Inflammatory macrophage treated with lipopolysaccharide for 4 hours (primary cell): ENCODE measurements at regions not wholly inside any gene's neighbourhood (a gene's known extent, or its start where the extent isn't known, plus 50 kb on each side); places are given as distances from the start of the nearest gene placed in this dataset.
"Not testable (repeated sequence)": the region's sequence is repeated elsewhere in the genome, so short reads cannot be mapped to it uniquely, and the experiment has no call there.

Experiments used
- DNase-seq: peaks from one replicate; pipeline ENCODE4 v3.0.0-alpha.2; 2020

DNA sequence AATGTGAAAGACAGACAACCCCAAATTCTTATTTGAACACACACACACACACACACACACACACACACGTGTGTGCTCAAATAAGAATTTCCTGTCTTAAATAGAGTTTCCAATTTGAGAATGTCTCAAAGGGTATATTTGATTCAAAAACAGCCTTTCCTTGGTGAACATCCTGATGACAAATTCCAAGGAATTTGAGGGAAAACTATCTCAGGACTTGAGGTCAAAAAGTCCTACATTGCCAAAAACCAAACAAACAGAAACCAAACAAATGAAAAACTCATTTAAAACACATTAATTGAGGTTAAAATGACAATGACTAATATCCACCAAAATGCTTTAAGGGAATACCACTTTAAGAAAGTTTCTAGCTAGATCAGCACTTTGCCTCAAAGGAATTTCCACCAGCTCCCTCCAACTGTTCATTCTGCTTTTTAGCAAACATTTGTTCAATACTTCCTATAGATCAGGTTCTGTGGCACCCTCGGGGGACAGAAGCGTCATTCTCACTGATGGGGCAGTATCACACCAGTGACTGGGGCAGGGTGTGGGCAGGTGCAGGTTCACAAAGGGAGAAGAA, 232.1 kb upstream of the TRIB2 start:
- DNase-seq: no peak

DNA sequence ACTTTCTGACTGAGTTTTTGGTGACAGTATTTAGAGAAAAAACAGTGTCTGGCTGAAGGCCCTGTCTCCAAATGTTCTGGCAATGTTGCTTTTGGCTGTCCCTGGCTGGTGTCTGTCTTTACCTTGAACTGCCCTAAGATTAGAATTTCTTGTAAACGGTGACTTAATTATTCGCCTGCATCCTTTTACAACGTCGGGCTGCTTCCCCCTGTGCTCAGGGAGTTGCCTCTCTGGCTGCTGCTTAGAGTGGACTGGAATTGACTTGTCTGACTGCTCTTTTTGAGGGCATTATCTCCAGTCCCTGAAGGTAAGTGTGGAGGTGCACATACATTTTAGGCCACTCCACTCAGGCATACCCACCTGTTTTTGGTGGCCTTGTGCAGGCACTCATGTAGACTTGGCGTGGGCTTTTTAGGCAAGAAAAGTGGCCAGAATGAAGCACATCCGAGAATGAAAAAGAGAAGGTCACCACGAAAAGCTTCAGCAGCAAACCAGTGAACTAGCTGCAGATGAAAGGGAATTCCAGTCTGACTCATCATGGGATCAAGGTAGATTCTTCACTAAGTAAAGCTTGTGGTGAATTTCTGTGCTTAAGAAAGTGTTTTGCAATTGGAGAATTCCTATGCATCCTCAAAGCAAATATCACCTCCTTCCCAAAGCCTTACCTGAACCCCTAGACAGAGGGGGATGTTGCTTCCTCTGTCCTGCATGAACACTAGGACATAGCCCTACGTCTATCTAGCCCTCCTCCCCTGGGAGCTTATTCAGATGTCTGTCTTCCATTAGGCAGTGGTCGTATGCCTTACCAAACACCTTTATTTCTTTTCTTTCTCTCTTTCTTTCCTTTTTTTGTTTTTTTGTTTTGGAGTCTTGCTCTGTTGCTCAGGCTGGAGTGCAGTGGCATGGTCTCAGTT, 230.3 kb upstream of the TRIB2 start:
- no peak for DNase-seq

DNA sequence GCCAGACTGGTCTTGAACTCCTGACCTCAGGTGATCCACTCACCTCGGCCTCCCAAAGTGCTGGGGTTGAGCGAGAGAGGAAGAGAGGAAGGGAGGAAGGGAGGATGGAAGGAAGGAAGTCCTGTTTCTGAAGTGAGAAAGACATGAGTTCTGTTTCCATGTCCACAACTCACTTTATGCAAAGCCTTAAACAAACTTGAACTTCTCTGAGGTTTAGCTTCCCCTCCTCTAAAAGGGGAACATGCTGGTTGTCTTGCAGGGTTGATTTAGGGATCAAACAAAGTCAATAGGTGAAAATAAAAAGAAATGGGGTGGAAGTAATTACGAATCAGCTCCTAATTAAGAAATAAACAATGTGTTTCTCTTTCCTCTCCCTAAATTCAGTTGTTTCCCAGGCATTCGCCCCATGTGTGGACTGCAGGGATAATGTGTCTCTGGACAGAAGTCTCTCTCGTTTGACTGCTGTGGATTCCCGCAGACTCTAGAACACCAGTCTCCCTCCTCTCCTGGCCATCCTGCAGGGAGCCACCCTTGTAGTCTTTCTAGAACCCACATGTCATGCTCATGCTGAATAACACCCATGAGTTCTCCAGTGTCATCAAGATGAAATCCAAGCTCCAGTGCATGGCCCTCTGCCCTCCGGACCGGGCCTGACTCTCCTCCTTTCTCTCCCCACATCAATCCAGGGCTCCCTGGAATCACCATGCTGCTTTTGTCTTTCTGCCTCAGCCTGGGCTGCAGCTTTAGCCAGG, 229.3 kb upstream of the TRIB2 start:
- no peak for DNase-seq

DNA sequence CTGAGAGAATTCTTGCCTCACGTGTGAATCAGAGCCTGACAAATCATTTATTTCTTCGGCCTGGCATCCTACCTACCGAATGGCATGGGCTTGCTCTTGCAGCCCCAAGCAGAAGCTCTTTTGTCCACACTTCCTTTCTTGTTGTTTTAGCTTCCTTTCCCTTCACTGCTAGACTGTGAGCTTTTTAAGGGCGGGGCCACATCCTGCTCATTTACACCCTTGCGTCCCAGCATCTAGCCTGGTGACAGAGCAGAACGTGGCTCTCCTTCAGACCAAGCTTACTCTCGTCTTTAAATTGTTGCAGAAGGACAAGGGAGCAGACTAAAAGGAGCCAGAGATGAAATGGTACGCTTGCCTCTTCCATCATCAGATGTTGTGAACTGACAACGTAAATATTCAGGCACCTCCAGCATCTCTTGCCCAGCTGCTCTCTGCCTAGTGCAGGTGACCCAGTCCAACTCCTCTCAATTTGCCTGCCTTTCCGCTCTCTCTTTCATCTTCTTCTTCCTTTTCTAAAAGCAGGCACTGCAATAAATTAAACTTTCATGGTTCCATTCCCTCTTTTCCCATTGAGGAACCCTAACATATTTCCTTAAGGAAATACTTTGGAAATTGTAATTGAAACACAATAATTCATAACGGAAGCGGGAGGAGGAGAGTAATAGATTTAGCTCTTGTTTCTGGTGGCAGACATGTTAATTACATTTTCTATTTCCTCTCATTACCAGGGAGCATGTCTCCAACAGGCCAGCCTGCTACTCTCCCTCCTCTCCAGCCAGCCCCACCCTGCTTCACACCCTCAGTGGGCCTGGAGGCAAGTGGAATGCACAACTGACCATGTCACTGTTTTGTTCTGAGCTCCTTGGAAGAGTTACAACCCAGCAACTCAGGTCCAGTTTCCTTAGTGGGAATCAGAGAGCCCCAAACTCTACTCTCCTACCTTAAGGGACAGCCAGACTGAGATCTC, 228.1 kb upstream of the TRIB2 start:
- DNase-seq: peak; percentile 24

DNA sequence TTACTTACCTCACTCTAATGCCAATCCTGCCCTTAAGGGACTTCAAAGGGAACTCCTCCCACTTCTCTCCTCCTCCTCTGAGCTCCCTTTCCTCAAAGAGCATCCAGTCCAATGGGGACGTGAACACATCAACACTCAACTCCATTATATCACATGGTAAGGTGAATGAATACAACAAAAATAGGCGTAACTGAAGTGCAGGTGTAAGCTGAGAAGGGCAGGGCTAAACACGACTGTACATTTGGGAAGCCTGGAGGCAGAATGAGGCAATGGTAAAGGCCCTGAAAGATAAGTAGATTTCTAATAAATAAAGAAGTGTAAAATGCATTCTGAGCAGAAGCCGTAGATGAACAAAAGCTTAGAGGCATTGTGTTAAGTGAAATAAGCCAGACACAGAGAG, 226.1 kb upstream of the TRIB2 start:
- no peak for DNase-seq

DNA sequence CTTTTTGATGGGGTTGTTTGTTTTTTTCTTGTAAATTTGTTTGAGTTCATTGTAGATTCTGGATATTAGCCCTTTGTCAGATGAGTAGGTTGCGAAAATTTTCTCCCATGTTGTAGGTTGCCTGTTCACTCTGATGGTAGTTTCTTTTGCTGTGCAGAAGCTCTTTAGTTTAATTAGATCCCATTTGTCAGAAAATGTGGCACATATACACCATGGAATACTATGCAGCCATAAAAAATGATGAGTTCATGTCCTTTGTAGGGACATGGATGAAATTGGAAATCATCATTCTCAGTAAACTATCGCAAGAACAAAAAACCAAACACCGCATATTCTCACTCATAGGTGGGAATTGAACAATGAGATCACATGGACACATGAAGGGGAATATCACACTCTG, 224.4 kb upstream of the TRIB2 start:
- not testable (repeated sequence) for DNase-seq

DNA sequence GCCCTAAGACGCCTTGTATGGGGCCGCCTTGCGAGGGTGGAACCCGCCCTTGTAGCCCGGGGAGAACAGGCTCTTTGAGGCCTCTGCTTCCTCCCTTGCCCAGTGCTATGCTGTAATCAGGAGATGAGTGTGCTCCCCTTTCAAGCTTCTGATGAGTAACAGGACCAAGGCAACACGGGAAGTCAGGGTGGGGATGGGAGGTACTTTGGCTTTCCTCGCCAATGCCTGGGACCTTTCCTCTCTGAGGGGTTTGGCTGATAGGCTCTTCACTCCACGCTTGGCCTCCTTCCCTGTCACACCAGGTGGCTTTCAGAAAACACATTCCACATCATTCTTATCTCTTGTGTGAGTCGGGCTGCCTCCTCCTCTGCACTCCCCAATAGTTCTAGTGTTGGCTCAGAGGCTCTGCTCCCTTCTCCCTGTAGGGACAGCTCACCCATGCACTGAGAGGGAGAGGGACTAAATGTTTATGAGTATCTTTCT, 223.7 kb upstream of the TRIB2 start:
- DNase-seq: peak; percentile 86

DNA sequence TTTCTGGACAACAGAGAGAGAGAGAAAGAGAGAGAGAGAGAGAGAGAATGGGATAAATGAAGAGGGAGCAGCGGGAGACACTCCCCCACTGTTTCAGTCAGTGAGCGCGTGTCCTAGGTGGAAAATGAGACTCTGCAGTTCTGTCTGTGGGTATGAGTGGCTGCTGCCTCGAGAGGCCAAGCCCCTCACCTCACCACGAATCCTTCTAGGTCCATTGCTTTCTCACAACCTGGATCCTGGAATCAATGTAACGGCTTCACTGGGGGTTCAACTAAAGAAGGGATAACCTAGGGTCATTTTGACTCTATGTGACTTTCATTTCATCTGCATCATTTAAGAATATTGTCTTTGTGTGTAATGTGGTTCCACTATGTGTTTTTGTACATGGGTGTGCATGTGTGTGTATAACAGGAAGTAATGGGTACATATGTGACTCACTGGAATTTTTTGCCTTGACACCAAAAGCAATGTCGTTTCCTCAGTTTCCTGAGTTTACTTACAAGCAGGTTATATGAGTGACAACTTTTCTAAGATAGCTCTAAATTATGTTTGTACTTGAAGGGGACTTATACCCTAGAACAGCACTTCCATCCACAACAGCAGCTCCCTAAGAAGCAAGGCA, 221.4 kb upstream of the TRIB2 start:
- peak; percentile 27 for DNase-seq

DNA sequence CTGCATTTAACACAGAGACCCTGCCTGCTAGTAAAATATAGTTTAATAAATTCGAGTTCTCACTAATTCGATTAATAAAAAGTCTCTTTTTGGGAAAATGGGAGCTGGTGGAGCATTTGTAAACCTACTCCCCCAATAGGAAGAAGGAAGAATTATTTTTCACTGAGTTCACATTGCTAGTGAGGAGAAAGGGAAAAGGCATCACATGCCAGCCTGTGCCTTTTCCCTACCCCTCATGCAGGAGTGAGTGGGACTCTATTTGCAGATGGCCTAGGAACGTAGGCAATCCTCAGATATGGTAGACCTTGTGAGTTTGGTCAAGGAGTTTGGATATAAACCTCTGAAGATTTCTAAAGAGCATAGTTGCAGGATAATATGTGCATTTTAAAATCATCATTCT, 218.4 kb upstream of the TRIB2 start:
- DNase-seq: no peak

DNA sequence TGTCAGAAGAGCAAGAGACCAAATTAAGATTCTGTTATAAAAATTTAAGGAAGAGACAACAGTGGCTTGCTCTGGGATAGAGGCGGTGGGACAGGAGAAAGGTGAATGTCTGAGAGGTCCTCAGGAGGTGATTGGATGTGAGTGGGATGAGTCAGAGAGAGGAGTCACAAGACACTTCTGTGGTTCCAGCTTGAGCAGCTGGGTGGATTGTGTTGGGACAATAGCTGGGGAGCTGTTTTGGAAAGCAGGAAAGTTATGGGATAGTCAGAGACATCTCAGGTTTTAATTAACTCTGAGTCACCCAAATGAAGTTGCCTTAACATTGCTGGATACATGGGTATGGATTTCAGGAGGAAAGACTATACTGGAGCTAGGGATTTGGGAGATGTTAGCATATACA, 218.0 kb upstream of the TRIB2 start:
- DNase-seq: no peak

DNA sequence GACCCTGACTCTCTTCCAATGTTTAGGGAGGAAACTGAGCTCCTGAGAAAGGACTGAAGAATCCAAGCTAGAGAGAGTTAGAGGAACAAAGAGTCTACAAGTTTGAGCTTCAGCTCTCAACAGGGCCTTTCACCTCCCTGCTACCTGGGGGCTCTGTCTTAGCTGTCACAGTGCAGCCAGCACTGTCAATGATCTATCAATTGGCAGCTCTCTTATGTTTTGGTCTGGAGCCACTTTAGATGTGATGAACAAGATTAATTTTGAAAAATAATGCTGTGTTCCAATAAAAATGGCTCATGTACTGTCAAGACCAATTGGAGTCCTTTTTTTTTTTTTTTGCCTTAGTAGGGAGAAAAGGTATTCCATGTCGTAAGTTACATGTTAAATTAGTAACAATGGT, 215.8 kb upstream of the TRIB2 start:
- DNase-seq: no peak

DNA sequence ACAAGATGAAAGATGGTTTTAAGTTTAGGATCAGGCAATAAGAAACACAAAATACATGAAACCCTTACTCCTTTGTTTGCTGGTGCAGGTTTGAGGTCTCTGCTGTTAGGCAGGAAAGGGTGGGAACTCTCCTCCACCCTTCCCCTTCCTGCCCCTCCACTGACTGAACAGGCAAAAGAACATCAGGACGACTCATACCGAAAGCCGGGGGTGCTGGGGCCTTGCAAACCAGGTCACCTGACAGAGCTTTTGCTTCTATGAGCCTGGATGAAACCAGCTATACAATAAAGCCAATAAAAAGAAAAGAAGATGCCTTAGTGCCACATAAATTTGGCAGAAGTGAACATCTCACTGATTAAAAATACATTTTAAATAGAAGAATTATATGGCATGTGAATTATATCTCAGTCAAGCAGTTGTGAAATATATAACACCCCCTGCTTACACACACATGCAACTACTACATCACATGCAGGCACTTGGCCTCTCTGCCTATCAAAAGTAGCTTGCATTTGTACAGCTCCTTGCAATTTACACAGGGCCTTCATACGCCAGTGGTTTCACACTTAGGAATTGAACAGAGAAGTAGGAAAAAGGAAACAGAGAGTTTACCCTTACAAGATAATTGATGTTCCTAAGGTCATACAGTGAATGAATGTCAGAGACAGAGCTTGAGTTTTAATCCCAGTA, 215.1 kb upstream of the TRIB2 start:
- peak; percentile 79 for DNase-seq

DNA sequence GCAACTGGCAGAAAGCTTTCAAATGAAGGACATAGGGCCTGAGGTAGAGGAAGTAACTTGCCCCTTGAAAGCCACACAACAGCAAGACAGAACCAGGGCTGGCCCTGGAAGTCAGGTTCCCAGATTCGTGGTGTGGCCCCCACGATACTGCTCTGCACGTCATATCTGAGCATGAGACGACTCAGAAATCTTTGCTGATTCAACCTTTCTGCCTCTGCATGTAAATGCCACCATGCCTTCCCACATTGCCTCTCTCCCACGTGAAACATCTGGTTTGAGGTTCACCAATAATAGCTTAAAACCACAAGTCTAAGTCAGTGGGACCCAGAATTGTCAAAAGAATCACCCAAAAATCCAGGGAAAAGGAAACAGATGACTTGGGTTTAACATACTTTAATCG, 214.0 kb upstream of the TRIB2 start:
- DNase-seq: peak; percentile 75

DNA sequence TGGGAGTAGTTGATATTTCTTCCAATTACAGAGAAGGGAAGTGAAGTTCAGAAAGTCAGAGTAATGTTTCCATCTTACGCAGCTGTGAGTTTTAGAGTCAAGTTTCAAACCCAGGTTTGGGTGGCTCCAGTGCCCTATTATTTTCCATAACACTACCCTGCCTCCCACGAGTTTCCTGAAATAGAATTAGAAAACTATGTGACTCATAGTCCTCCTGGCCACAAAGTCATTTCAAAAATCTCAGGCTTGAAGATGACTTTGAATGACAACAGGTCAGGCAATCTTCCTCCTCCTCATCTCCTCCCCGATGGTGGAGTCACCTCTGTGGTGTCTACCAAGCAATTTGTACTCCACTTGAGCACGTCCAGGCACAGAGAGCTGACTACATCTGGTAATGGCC, 212.3 kb upstream of the TRIB2 start:
- peak; percentile 77 for DNase-seq

DNA sequence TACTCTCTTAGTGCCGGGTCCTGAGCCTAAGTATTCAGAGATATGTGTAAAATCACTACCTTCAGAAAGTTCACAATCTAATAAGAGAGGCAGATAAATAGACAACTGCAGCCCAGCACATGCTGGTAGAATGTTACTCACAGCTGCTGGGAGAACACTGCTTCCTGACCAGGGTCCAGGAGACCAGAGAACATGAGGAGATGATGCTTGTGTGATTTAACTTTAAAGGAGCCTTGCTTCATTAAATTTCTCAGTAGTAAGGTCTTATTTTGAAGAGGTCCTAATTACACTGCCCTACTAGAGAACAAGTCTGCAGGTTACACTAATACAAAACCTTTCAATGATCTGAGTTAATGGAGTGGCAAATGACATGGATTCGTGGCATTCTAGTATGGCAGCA, 209.9 kb upstream of the TRIB2 start:
- no peak for DNase-seq

DNA sequence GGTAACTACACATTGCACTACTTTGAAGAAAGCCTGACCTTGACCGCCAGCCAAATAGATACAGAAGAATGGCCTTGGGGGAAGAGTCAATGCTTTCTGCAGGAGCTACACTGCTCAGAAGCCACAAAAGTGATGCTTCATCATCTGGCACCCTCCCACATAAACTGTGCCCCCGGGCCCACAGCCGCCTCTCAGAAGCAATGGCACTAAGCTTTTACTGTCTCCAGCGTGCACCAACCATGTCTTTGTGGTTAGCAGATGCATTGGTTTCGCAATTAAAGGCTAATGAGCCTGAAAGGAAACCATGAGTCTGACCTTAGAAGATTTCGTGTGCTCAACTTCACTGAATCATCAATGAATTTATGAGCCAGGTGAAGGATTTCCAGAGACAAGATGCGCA, 209.4 kb upstream of the TRIB2 start:
- peak; percentile 74 for DNase-seq

DNA sequence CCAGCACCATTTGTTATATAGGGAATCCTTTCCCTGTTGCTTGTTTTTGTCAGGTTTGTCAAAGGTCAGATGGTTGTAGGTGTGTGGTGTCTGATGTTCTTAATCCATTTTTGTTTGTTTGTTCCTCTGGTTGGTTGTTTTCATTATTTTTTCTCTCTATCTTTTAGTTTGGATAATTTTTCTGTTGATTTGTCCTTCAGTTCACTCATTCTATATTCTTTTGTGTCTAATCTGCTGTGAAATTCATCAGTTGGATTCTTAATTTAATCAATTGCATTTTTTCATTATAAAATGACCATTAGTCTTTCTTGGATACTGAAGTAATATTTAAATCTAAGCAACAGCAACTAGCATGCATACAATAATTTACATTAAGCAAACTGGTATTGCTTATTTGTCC, 206.7 kb upstream of the TRIB2 start:
- DNase-seq: no peak

DNA sequence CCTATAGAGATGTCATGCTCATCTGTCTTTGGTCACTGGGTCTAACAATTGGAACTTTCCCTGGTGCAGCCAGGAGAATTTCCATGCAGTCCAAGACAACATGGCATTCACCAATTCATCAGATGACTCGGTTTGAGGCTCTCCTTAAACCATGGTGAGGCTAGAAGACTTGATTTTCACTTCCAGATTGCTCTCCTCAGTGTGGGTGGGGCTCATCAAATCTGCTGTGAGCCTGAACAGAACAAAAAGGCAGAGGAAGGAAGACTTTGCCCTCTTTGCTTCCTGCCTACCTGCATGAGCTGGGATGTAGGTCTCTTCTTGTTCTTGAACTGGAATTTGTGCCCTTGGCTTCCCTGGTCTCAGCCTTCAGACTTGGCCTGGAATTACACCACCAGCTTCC, 203.4 kb upstream of the TRIB2 start:
- DNase-seq: peak; percentile 22

DNA sequence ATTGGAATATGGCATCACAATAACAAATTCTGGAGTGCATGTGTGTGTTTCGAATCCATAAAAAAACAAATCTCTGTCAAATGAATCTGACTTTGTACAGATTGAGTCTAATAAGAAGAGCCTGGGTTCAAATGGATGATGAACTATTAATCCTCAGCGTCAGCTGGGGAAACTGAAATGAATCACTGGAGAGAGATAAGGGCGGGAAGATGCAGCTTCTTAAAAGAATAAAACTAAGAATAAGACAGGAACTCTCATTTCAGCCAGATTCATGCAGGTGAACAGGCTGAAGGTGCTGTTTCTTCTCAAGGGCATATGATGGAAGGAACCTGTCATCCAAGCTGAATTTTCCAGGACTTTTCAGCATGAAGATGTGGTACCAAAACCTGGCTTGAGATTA, 202.6 kb upstream of the TRIB2 start:
- no peak for DNase-seq

DNA sequence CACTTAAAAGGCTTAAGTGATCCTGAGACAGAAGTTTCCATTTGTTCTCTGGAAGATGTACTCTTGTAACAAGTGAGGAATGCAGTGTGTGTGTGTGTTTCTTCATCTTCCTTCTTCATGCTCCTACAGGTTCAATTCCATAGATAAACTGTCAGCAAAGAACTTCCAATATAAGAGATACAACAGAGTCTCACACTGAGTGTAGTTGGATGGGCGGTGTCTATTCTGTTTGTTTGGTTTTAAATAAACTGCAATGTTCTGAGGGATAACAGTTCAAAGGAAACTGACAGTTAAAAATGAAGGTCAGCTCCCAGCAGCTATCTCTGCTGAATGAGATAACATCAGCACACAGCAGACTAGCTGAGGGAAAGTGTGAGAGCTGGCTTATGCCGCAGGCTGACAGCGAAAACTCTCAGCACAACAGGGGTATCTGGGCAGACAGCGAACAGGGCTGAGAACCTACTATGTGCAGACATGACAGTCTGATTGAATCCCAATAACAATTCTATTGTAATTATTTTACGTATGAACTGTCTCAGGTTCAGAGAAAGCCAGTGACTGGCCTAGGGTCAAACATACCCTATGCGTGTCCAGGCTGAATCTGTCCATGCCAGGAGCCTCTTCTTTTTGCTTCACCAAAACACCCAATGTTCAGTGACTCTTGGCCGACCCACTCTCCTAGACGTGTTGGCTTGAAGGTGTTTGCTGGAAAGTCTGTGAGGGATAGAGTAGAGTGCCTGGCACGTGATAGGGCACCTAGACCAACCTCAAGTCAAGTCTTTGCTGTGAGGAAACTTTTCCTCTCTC, 201.9 kb upstream of the TRIB2 start:
- no peak for DNase-seq

DNA sequence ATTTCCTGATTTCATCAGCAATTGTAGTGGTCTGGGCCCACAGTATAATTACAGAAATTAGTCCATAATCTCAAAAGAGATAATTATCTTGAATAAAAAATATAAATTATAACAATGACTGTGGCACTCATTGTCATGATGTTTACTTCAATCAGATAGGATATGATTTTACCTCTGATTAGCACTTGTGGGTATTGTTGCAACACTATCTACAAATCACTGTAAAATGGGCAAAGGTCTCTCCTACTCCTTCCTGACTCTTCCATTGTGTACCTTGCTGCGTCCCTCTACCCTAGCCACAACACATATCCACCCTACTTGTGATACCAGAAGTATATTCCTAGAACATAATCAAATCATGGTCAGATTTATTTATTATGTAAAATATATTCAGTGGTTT, 200.9 kb upstream of the TRIB2 start:
- DNase-seq: no peak
